ENCODE measurements at regions not wholly inside any gene's neighbourhood (a gene's known extent, or its start where the extent isn't known, plus 50 kb on each side); places are given as distances from the start of the nearest gene placed in this dataset.

DNA sequence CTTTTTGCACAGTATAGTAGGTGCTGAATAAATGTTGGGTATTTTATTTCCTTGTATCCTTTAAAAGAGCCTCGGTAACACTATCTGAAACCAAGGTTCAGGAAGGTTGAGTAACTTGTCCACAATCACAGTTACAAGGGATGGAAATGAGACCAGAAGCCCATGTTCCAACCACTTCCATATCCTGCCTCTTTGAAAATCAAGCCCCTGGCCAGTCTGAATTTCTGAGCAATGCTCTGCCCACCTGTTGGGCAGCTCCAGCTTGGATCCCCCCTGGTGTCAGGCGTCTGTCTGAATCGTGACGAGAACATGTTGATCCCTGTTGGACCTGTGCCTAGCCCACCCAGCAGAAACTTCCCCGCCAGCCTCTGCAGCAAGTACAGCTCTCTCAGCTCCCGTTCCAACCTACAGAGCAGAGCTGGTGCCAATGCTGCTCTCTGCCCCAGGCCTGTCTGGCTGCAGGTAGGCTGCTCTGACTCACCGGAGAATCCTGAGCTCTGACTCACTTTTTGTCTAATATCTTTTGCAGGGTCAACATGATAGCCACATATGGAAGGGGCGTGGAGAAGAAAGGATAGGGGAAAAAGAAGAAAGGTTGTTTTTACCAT, 595.5 kb downstream of the INHBA start:
- TF ChIP-seq, protein P1, sequence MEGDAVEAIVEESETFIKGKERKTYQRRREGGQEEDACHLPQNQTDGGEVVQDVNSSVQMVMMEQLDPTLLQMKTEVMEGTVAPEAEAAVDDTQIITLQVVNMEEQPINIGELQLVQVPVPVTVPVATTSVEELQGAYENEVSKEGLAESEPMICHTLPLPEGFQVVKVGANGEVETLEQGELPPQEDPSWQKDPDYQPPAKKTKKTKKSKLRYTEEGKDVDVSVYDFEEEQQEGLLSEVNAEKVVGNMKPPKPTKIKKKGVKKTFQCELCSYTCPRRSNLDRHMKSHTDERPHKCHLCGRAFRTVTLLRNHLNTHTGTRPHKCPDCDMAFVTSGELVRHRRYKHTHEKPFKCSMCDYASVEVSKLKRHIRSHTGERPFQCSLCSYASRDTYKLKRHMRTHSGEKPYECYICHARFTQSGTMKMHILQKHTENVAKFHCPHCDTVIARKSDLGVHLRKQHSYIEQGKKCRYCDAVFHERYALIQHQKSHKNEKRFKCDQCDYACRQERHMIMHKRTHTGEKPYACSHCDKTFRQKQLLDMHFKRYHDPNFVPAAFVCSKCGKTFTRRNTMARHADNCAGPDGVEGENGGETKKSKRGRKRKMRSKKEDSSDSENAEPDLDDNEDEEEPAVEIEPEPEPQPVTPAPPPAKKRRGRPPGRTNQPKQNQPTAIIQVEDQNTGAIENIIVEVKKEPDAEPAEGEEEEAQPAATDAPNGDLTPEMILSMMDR (IDR thresholded peaks at IDR 0.05): no peak
- no peak for TF ChIP-seq POLR2A (IDR thresholded peaks at IDR 0.05)
